HL-60 (cell line): ENCODE measurements at regions not wholly inside any gene's neighbourhood (a gene's known extent, or its start where the extent isn't known, plus 50 kb on each side); places are given as distances from the start of the nearest gene placed in this dataset.

Experiments
- DNase-seq, 2 experiments: peaks; one replicate each; pipeline ENCODE4 v3.0.0-alpha.2; 2010 to 2020; ENCODE audit warnings: low read depth in 1 of 2, low spot score in 1 of 2
- H3K27ac ChIP-seq: fragments of 250-450 bp; sonication (Bioruptor Pico); replicated peaks from 2 replicates; pipeline ENCODE4 v1.5.1; 2020; ENCODE audit warnings: mild to moderate bottlenecking, moderate library complexity
- H3K27me3 ChIP-seq: fragments of 250-450 bp; sonication (Bioruptor Pico); 2 replicates; pipeline ENCODE4 v1.5.1; 2021; ENCODE audit warnings: mild to moderate bottlenecking, moderate library complexity; ENCODE audit not compliant: insufficient read depth, poor library complexity, severe bottlenecking
- H3K4me3 ChIP-seq: replicated peaks from 2 replicates; pipeline ENCODE4 v1.5.1; 2011; ENCODE audit warnings: mild to moderate bottlenecking, control low read depth, low read length; ENCODE audit not compliant: insufficient read depth
- CTCF ChIP-seq: IDR thresholded peaks from one replicate; pipeline ENCODE4 v1.5.1; 2011; ENCODE audit warnings: low read length, control low read depth, inconsistent platforms; ENCODE audit not compliant: insufficient read depth
- GABPA ChIP-seq: IDR thresholded peaks from 2 replicates; pipeline ENCODE4 v1.6.1; 2012; ENCODE audit warnings: low read depth
- POLR2AphosphoS5 ChIP-seq: IDR thresholded peaks from 2 replicates; pipeline ENCODE4 v1.6.1; 2012; ENCODE audit warnings: low read depth
- REST ChIP-seq: IDR thresholded peaks from 2 replicates; pipeline ENCODE4 v1.6.1; 2012; ENCODE audit warnings: low read depth; ENCODE audit not compliant: insufficient replicate concordance
- SPI1 ChIP-seq: IDR thresholded peaks from 2 replicates; pipeline ENCODE4 v1.6.1; 2012; ENCODE audit warnings: low read depth, mild to moderate bottlenecking, borderline replicate concordance

- TF ChIP-seq POLR2AphosphoS5 (no peak), GABPA (no peak), SPI1 (no peak), REST (no peak), CTCF (no peak)
- no peak overlapping the region for H3K27ac ChIP-seq
- no peak overlapping the region for H3K4me3 ChIP-seq
- no peak for DNase-seq
- no peaks in the 10 kb centered on the region for H3K27me3 ChIP-seq
Measured at GRCh38 chr7:88429382-88429781, 122.7 kb upstream of the STEAP4 start.

GRCh38 chr7:88402529-88402928 is 95.8 kb upstream of the STEAP4 start:
- H3K27ac ChIP-seq: no peak overlapping the region
- H3K4me3 ChIP-seq: no peak overlapping the region
- DNase-seq: no peak
- TF ChIP-seq GABPA: no peak
- TF ChIP-seq CTCF: no peak
- TF ChIP-seq REST: no peak
- TF ChIP-seq POLR2AphosphoS5: no peak
- TF ChIP-seq SPI1: no peak
- no peaks in the 10 kb centered on the region for H3K27me3 ChIP-seq

- TF ChIP-seq CTCF (peak; percentile 30), SPI1 (no peak)
- Histone ChIP-seq H3K27ac (no peak overlapping the region), H3K4me3 (no peak overlapping the region), H3K27me3 (no peaks in the 10 kb centered on the region)
- peak; percentile 2 to 13 for DNase-seq
Measured at GRCh38 chr7:88401009-88401623, 94.4 kb upstream of the STEAP4 start.

- Histone ChIP-seq H3K4me3 (no peak overlapping the region), H3K27ac (no peak overlapping the region), H3K27me3 (no peaks in the 10 kb centered on the region)
- TF ChIP-seq REST: no peak
- TF ChIP-seq CTCF: no peak
- no peak for TF ChIP-seq SPI1
- no peak for TF ChIP-seq POLR2AphosphoS5
- no peak for TF ChIP-seq GABPA
- DNase-seq: no peak
Measured at GRCh38 chr7:88399696-88400240, 93.1 kb upstream of the STEAP4 start.
